Activated CD4-positive, CD25-positive, alpha-beta regulatory T cell treated with anti-CD3 and anti-CD28 coated beads, Interleukin-2, amount 50 U/mL, for 24 hours (primary cell): ENCODE measurements at regions not wholly inside any gene's neighbourhood (a gene's known extent, or its start where the extent isn't known, plus 50 kb on each side); places are given as distances from the start of the nearest gene placed in this dataset.
A peak's percentile ranks its signal among the peaks of the same experiment; 100 is the strongest.
"Not testable (repeated sequence)": the region's sequence is repeated elsewhere in the genome, so short reads cannot be mapped to it uniquely, and the experiment has no call there.

ENCODE experiments used
- ATAC-seq, 2 donors: fragments of 150-1000 bp; cut with Tn5 transposase; one replicate each; pipeline ENCODE4 v1.10.0; 2021; ENCODE audit warnings: mild to moderate bottlenecking in 1 of 2, moderate library complexity in 1 of 2

GRCh38 chr6:167208819-167209576 is 51.2 kb upstream of the GPR31 start:
- no peak for ATAC-seq

DNA sequence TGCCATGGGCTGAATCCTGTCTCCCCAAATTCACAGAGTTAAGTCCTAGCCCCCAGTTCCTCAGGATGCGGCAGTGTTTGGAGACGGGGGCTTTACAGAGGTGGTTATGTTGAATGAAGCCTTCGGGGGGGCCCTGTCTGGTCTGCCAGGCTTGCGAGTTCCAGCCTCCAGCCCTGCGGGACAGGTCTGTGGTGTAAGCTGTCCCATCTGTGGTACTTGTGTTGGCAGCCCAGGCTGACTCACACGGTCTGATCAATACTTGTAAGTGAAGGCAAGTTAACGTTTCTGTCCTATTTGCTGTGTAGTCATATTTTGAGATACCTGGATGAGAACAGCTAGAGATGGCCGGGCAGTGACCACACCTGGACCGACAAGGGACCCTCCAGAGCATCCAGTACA is 51.8 kb upstream of the GPR31 start:
- ATAC-seq: no peak

GRCh38 chr6:167210375-167211294 is 52.9 kb upstream of the GPR31 start:
- ATAC-seq: no peak

DNA sequence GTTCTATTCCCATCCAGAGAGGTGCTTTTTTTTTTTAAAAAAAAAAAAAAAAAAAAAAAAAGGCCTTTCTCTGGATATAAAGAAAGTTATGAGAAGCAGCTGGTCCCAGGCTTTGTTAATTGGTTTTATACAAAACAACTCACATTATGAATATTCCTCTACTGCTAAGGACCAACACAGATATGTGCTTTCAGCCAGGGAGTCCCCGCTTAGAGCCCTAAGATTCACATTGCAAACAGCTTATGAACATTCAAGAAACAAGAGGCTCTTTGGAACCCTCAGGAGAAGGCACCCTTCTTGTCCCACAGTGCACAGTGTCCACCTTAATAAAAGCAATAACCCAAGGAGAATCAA is 53.5 kb upstream of the GPR31 start:
- ATAC-seq: no peak

DNA sequence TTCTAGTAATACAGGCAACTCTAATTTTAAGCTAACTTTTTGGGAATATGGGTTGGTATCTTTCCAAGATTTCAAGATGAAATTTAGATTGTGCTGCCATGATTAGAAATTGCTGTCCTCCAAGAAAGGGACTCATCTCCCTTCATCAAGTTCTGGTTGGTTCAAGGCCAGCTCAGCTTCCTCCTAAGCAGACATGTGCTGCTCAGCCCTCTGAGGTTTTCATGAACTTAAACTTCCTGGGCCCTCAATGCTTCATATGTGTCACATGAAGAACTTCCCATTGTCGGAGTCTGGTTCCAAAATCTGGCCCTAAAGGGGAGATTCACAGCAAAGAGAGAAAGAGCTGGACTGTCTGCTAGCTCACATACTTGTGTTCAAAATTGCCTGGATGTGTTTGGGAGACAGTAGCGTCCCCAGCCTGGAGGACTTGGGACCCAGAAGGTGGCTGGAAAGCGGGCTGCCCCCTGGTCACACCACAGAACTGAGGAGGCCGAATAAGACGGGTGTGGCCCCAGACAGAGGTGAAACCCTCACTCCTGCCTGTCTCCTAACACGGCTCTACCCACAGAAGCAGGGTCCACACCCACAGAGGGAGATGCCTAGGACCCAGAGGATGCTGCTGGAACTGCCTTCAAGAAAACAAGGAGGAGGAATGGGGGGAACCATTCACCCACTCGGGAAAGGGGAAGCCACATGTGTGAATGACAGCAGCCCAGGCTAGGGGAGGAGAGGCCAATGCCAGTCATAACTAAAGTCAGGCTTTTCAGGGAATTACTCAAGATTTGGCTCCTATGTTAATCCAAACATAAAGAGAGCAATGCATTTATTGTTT is 54.3 kb upstream of the GPR31 start:
- no peak for ATAC-seq

GRCh38 chr6:167212713-167213005 is 54.9 kb upstream of the GPR31 start:
- ATAC-seq: peak in 1 of 2 donors; percentile 46

- ATAC-seq: no peak
Observed at GRCh38 chr6:167214206-167214605, 56.4 kb upstream of the GPR31 start.

GRCh38 chr6:167215429-167216250 is 57.9 kb upstream of the GPR31 start:
- ATAC-seq: not testable (repeated sequence)

- ATAC-seq: not testable (repeated sequence)
Observed at GRCh38 chr6:167216390-167217050, 58.7 kb upstream of the GPR31 start.

DNA sequence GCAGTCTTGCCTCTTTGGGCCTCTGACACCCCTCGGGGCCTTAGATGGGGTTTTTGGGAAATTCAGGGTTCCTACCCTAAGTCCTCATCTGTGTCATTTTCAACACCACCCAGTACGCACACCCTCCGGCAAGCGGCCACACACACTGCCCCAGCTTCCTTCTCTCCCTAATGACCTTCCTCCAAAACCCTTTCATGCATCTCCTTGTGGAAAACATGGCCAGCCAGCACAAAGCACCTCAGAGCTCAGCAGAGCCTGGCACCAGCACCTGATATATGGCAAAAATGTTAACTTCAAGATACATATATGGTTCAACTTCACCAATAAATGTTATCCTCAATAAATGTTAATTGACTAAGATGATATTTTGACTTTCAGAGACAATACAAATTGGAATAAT is 59.3 kb upstream of the GPR31 start:
- ATAC-seq: not testable (repeated sequence)

- ATAC-seq: peak; percentile 67 to 71
Observed at GRCh38 chr6:167217951-167218759, 60.4 kb upstream of the GPR31 start.

DNA sequence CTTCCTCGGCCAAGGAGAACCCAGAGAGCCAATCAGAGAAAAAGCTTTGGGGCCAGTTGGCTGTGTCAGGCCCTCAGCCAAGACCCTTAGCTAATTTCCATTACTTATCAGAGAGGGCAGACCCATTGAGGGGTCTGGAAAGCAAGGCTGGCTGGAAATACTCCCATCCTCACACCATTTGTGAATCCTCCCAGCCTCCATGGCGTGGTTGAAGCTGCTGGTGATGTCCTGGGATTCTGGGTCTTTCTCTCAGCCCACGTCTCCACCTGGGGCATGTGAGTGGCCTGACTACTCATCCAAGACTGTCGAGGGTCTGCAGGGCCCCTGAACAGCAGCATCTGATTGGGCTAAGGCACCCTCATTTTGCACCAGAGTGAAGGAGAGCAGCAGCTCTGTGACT is 61.3 kb upstream of the GPR31 start:
- not testable (repeated sequence) for ATAC-seq

DNA sequence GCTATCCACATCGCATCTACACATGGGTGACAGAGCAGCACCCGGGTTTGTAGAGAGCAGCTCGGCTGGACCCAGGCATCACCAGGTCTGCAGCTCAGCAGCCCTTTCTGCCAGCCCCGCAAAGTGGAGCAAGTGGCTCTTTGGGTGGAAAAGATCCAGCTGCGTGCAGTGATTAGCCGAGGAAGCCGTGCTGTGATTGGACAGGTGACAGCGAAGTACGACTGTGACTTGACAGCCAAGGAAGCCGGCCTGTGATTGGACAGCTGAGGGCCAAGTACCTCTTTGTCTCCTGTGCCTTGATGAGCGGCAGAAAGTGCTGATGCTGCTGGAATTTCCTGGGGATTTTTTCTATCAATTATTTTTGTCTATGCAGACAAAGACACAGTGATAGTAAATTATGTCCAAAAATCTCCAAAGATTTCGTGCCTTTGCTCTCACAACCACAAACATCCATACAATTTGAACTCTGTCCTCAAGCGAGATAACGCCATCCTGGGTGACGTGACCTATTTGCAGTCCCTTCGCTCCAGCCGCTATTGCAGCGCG is 62.3 kb upstream of the GPR31 start:
- no peak for ATAC-seq

DNA sequence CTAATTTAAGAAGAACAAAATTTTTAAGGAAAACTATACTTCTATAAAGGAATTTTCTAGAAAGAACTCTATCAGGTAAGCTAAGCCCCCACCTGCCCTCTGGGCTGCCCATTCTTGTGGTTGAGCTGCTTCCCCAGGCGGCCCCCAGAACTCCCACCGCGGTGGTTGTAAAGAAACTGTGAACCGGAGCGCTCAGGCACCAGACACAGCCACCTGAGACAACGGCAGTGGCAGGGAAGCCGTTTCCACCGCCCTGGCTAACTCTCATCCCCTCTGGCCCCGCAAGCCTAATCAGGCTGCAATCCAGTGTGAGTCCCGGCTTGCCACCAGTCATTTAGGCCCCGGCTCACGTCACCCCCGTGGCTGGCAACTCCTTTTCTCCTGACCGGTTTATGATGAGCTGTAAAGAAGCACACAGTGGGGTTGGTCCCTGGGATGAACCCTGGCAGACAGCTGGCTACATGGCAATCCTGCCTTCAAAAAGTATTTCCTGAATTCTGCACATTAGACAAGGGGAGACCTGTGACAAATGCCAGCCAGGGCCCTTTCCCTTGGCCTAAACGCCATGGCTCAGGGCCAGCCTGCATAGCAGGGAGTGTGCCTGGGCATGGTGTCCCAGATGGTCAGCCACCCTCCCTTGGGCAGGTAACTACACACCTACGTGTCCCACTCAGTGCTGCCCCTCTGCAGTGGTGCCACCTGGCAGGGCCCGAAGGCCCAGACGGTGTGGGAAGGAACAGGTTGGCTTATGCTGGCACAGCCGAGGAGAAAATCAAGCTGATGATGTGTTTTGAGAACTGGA is 63.8 kb upstream of the GPR31 start:
- ATAC-seq: no peak

- ATAC-seq: not testable (repeated sequence)
Observed at GRCh38 chr6:167225566-167226382, 65.3 kb upstream of the UNC93A start.

- no peak for ATAC-seq
Observed at GRCh38 chr6:167226383-167226685, 64.8 kb upstream of the UNC93A start.

GRCh38 chr6:167226791-167227190 is 64.3 kb upstream of the UNC93A start:
- ATAC-seq: no peak

DNA sequence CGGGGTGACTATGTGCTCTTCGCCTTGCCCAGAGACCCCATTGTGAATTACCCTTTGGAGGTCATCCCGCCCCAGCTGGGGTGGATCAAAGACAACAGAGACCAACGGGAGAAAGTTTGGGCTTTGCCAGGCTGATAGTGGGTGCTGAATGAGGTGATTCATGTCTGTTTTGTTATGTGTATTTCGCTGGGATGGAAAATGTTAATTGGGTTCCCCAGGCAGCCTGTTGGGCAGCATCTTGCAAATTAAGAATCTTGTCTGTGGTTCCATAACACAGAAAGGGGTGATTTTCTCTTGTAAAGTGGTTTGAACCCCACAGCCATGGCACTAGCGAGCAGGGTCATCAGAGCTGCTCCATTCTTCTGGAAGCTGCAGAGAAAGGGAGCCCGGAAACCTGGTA is 63.1 kb upstream of the UNC93A start:
- ATAC-seq: no peak

GRCh38 chr6:167229586-167229985 is 61.5 kb upstream of the UNC93A start:
- no peak for ATAC-seq
